Endothelial cell of umbilical vein (primary cell): ENCODE measurements at regions not wholly inside any gene's neighbourhood (a gene's known extent, or its start where the extent isn't known, plus 50 kb on each side); places are given as distances from the start of the nearest gene placed in this dataset.

ENCODE experiments used
- BruUV-seq: library from RNA; stranded (reverse); fragments of 400-500 nt; replicated peaks from 2 replicates; lab custom pipeline; 2021; lab: Mats Ljungman, UMichigan
- CTCF ChIA-PET: fragments of 300-600, 350-600 bp; sonication (Branson Sonifier 250); formaldehyde crosslinking; loops from one replicate; lab custom pipeline; 2021; ENCODE audit warnings: antibody characterized with exemption, inconsistent platforms; lab: Charles Lee
- POLR2A ChIA-PET: fragments of 300-600, 350-600 bp; sonication (Branson Sonifier 250); formaldehyde crosslinking; loops from one replicate; lab custom pipeline; 2021; ENCODE audit warnings: antibody characterized with exemption, inconsistent platforms; lab: Charles Lee
- DNase-seq: peaks from one replicate; pipeline ENCODE4 v3.0.0-alpha.2; 2011; ENCODE audit warnings: low read depth, low spot score
- FAIRE-seq: peaks from 2 replicates; lab custom pipeline; 2011; peaks lifted over from hg19 to GRCh38; lab: Jason Lieb, UNC
- H2AFZ ChIP-seq: 2 replicates; pipeline ENCODE4 v1.6.0; 2012; ENCODE audit warnings: low read depth, low read length, control low read depth, inconsistent platforms
- H3K27ac ChIP-seq: 2 replicates; pipeline ENCODE4 v1.5.1; 2011; ENCODE audit warnings: low read depth, mild to moderate bottlenecking, control low read depth, low read length, moderate library complexity; ENCODE audit not compliant: insufficient read depth
- H3K27me3 ChIP-seq, 2 experiments: 2 replicates each; pipeline versions ENCODE4 v1.6.0 to v1.6.1; 2011; ENCODE audit warnings: low read length in 2 of 2, mixed read lengths in 1 of 2; ENCODE audit not compliant: control insufficient read depth in 2 of 2, insufficient read depth in 2 of 2
- H3K36me3 ChIP-seq, 2 experiments: 2 replicates in 1 of 2; 3 replicates in 1 of 2; pipeline ENCODE4 v1.5.1; 2011; ENCODE audit warnings: low read length in 2 of 2, mild to moderate bottlenecking in 1 of 2, moderate library complexity in 1 of 2; ENCODE audit not compliant: control insufficient read depth in 2 of 2, insufficient read depth in 2 of 2; ENCODE audit errors: extremely low read depth in 1 of 2
- H3K4me1 ChIP-seq: 3 replicates; pipeline ENCODE4 v1.5.1; 2011; ENCODE audit warnings: mild to moderate bottlenecking, low read length; ENCODE audit not compliant: control insufficient read depth, insufficient read depth; ENCODE audit errors: extremely low read depth
- H3K4me2 ChIP-seq: 2 replicates; pipeline ENCODE4 v1.6.1; 2011; ENCODE audit warnings: low read length, control low read depth, mixed read lengths; ENCODE audit not compliant: insufficient read depth
- H3K4me3 ChIP-seq, 3 experiments: fragments of 200-600 bp in 1 of 3; sonication (generic), shearing (Covaris generic) in 1 of 3; replicated peaks in 1 of 3; 2 replicates each; pipeline ENCODE4 v1.5.1; 2011 to 2016; ENCODE audit warnings: control low read depth in 3 of 3, low read length in 3 of 3, mild to moderate bottlenecking in 2 of 3, inconsistent platforms in 1 of 3, low read depth in 1 of 3, moderate library complexity in 1 of 3; ENCODE audit not compliant: insufficient read depth in 1 of 3
- H3K79me2 ChIP-seq: 2 replicates; pipeline ENCODE4 v1.6.0; 2012; ENCODE audit warnings: low read length, inconsistent platforms; ENCODE audit not compliant: control insufficient read depth, insufficient read depth
- H3K9ac ChIP-seq: replicated peaks from 2 replicates; pipeline ENCODE3; 2011; ENCODE audit warnings: low read length, control low read depth; ENCODE audit not compliant: insufficient read depth; ENCODE audit errors: extremely low read depth
- H3K9me1 ChIP-seq: replicated peaks from 3 replicates; pipeline ENCODE4 v1.6.0; 2011; ENCODE audit warnings: mild to moderate bottlenecking, low read length; ENCODE audit not compliant: control insufficient read depth, insufficient read depth; ENCODE audit errors: extremely low read depth
- H3K9me3 ChIP-seq: replicated peaks from 2 replicates; pipeline ENCODE4 v1.5.1; 2012; ENCODE audit warnings: low read length, inconsistent platforms; ENCODE audit not compliant: control insufficient read depth, insufficient read depth
- H4K20me1 ChIP-seq: replicated peaks from 2 replicates; pipeline ENCODE3; 2011; ENCODE audit warnings: mild to moderate bottlenecking, low read length; ENCODE audit not compliant: control insufficient read depth, insufficient read depth; ENCODE audit errors: extremely low read depth
- CTCF ChIP-seq, 2 donors: IDR thresholded peaks; 1 replicate in 1 of 2; 2 replicates in 1 of 2; pipeline ENCODE4 v1.5.1; 2011; ENCODE audit warnings: low read length in 2 of 2, mild to moderate bottlenecking in 2 of 2, moderate library complexity in 2 of 2, control low read depth in 1 of 2, inconsistent platforms in 1 of 2, low read depth in 1 of 2; ENCODE audit not compliant: insufficient read depth in 1 of 2; ENCODE audit errors: extremely low read depth in 1 of 2
- EZH2 ChIP-seq: IDR thresholded peaks from 2 replicates; pipeline ENCODE4 v1.6.1; 2012; ENCODE audit warnings: borderline replicate concordance, low read depth, mild to moderate bottlenecking, moderate library complexity, low read length, inconsistent platforms; ENCODE audit not compliant: severe bottlenecking
- FOS ChIP-seq: IDR thresholded peaks from 2 replicates; pipeline ENCODE4 v1.6.1; 2011; ENCODE audit warnings: mild to moderate bottlenecking, low read length, moderate library complexity, borderline replicate concordance; ENCODE audit not compliant: insufficient read depth
- GATA2 ChIP-seq: IDR thresholded peaks from 2 replicates; pipeline ENCODE4 v1.7.0; 2011; ENCODE audit warnings: low read depth, mild to moderate bottlenecking, moderate library complexity, mixed read lengths, low read length; ENCODE audit not compliant: insufficient read length, insufficient read depth
- JUN ChIP-seq: IDR thresholded peaks from 2 replicates; pipeline ENCODE4 v1.6.1; 2011; ENCODE audit warnings: borderline replicate concordance, low read depth; ENCODE audit not compliant: insufficient read length, insufficient read depth
- MAX ChIP-seq: IDR thresholded peaks from 2 replicates; pipeline ENCODE4 v1.6.1; 2011; ENCODE audit not compliant: insufficient read depth, insufficient read length
- MYC ChIP-seq: IDR thresholded peaks from one replicate; pipeline ENCODE4 v1.6.1; 2011; ENCODE audit warnings: mild to moderate bottlenecking, low read depth, low read length
- POLR2A ChIP-seq: IDR thresholded peaks from 2 replicates; pipeline ENCODE4 v1.6.1; 2012; ENCODE audit warnings: low read depth, mild to moderate bottlenecking, control low read depth, low read length
- POLR2AphosphoS5 ChIP-seq: IDR thresholded peaks from 2 replicates; pipeline ENCODE4 v1.6.1; 2012; ENCODE audit warnings: low read depth, mild to moderate bottlenecking, control low read depth, low read length, moderate library complexity; ENCODE audit not compliant: insufficient read depth
- dilution Hi-C: fragments of 300-500 bp; cut with MboI; formaldehyde crosslinking; loops from one replicate; pipeline ENCODE4 v1.15.0; 2019; ENCODE audit warnings: low sequenced_read_pairs; ENCODE audit not compliant: extremely low pct_ligation_motif_present
- intact Hi-C: fragments of 100-400 bp; cut with micrococcal nuclease; formaldehyde crosslinking; loops from one replicate; pipeline ENCODE4 v1.10.0; 2022

- peaks cover 4% of the 10 kb centered on the region for H3K9me3 ChIP-seq
- no peaks in the 10 kb centered on the region for H3K36me3 ChIP-seq
- ChIA-PET CTCF (no interaction called here), POLR2A (no interaction called here)
- no peak overlapping the region for H3K9ac ChIP-seq
- H3K4me3 ChIP-seq, result no peak overlapping the region
- no peaks in the 10 kb centered on the region for H3K79me2 ChIP-seq
- H3K4me2 ChIP-seq, result no peak overlapping the region
- DNase-seq (no peak), FAIRE-seq (no peak)
- H4K20me1 ChIP-seq, result no peaks in the 10 kb centered on the region
- dilution Hi-C loops (no loop called here), intact Hi-C loops (no loop called here)
- no peak overlapping the region for H2AFZ ChIP-seq
- H3K9me1 ChIP-seq, result no peaks in the 10 kb centered on the region
- no peak overlapping the region for H3K27ac ChIP-seq
- no peaks in the 10 kb centered on the region for H3K27me3 ChIP-seq
- no TSS peak for BruUV-seq
- H3K4me1 ChIP-seq, result no peaks in the 10 kb centered on the region
- TF ChIP-seq JUN, result no peak
- TF ChIP-seq MYC, result no peak
- TF ChIP-seq CTCF (IDR thresholded peaks at IDR 0.05; ENCODE audit: extremely low read depth in 1 of 2, insufficient read depth in 1 of 2, low read depth in 1 of 2, low read length in 2 of 2), result no peak
- TF ChIP-seq POLR2AphosphoS5, result no peak
- no peak for TF ChIP-seq FOS
- TF ChIP-seq POLR2A, result no peak
- TF ChIP-seq EZH2, result no peak
- no peak for TF ChIP-seq MAX
- TF ChIP-seq GATA2, result no peak
Observed at GRCh38 chr15:95701410-95701809, 629.1 kb upstream of the NR2F2 start.
